ENCODE measurements at regions not wholly inside any gene's neighbourhood (a gene's known extent, or its start where the extent isn't known, plus 50 kb on each side); places are given as distances from the start of the nearest gene placed in this dataset.

DNA sequence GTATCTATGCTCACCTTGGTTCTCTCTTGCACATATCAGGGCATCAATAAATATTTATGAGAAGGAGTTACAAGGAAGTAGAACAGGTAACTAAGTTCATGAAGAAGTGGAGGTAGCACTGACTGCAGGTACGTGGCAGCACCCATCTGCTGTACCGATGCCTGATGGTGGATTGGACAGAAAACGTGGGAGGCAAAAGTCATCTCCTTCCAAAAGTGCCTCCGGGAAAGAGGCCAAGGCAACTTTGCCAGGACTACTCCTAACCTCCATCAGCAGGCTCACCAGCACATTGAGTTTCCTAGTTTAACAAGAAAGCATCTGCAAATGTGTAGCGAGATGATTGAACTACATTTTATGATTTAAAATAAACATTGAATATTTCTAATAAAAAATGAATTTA lies 248.8 kb downstream of the ANKRD7 start:
- Mint-ChIP-seq H3K4me3 (no peak overlapping the region), H3K4me1 (no peaks in the 10 kb centered on the region), H3K36me3 (no peaks in the 10 kb centered on the region), H3K27ac (no peak overlapping the region), H3K9me3 (peaks cover 5% of the 10 kb centered on the region)
- DNase-seq (ENCODE audit: low spot score in 2 of 2): no peak
- no peak for ATAC-seq

DNA sequence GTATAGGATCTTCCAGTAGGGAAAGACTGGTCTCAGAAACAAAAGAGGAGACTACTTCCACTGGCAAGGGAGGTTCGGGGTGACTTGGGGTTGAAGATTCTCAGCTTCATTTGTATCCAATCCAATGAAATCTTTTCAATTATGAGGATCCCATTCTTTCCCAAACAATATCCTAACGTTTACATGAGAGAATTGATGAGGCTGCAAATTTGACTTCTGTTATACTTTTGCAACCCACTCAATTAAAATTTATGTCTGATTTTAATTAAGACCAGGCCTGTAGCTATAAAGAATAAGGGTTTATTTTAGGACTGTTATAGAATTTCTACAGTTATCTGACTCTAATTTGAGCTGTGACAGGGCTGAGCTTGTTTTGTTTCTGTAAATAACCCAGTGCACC lies 251.5 kb downstream of the ANKRD7 start:
- Mint-ChIP-seq H3K4me1 (no peaks in the 10 kb centered on the region), H3K27ac (no peak overlapping the region), H3K36me3 (no peaks in the 10 kb centered on the region), H3K4me3 (no peak overlapping the region), H3K9me3 (peaks cover 8% of the 10 kb centered on the region)
- ATAC-seq: no peak
- no peak for DNase-seq (ENCODE audit: low spot score in 2 of 2)

DNA sequence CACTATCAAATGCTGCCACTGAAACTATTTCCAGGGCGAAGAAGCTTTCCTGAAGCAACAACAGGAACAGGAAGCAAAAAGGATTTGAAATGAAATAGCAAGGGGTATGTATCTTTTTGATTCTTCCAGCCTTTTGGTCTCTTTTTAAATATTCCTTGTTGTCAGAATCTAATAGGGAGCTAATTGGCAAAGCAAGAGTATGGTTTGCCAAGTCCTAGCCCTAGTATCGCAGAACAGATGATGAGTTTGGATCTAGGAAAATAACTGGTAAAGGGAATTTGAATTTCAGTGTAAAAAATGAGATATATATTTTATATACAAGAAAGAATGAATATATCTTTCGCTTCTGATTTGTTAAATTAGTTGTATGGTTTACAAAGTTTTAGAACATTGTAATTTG lies 252.5 kb downstream of the ANKRD7 start:
- H3K36me3 Mint-ChIP-seq: no peaks in the 10 kb centered on the region
- DNase-seq (ENCODE audit: low spot score in 2 of 2) (no peak), ATAC-seq (no peak)
- no peak overlapping the region for H3K4me3 Mint-ChIP-seq
- H3K27ac Mint-ChIP-seq: no peak overlapping the region
- H3K4me1 Mint-ChIP-seq: no peaks in the 10 kb centered on the region
- peaks cover 8% of the 10 kb centered on the region for H3K9me3 Mint-ChIP-seq

DNA sequence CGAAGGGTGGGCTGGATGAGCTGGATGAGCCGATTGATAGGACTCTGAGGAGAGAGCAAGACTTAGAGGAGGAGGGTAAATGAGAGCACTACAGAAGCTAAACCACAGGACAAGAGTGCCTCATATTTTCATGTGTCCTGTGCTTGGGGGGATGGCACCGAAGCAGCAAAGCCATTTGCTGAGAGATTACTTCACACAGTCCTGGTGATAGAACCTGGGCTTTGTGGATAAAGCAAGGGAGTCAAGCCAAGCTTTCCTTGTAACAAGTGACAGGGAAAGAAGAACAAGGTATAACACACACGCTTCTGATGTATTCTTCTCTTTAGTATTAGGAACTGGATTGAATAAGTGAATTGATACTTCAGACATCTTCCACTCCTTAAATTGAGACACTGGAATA lies 253.7 kb downstream of the ANKRD7 start:
- H3K36me3 Mint-ChIP-seq: no peaks in the 10 kb centered on the region
- H3K4me3 Mint-ChIP-seq: no peak overlapping the region
- no peak for ATAC-seq
- H3K27ac Mint-ChIP-seq: no peak overlapping the region
- no peaks in the 10 kb centered on the region for H3K4me1 Mint-ChIP-seq
- DNase-seq (ENCODE audit: low spot score in 2 of 2): no peak
- H3K9me3 Mint-ChIP-seq: peaks cover 14% of the 10 kb centered on the region

DNA sequence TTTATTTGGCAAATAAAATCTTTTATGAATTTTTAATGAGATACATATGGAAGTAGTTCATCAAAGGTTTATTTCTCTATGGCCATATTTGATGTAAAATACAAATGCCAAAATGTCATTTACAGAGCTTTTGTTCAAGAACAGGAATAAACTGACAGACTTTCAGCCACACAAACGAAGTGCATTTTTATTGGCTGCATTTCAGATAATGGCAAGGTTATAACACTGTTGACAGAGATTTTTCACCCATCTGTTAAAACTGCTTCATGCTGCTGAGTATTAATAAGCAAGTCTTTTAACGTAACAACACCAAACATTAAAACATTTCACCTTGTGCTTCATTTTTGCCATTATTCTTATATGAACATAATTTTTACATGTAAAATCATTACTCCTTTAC lies 254.4 kb downstream of the ANKRD7 start:
- peaks cover 14% of the 10 kb centered on the region for H3K9me3 Mint-ChIP-seq
- no peak overlapping the region for H3K4me3 Mint-ChIP-seq
- ATAC-seq: no peak
- H3K27ac Mint-ChIP-seq: no peak overlapping the region
- H3K36me3 Mint-ChIP-seq: no peaks in the 10 kb centered on the region
- DNase-seq (ENCODE audit: low spot score in 2 of 2): no peak
- no peaks in the 10 kb centered on the region for H3K4me1 Mint-ChIP-seq

DNA sequence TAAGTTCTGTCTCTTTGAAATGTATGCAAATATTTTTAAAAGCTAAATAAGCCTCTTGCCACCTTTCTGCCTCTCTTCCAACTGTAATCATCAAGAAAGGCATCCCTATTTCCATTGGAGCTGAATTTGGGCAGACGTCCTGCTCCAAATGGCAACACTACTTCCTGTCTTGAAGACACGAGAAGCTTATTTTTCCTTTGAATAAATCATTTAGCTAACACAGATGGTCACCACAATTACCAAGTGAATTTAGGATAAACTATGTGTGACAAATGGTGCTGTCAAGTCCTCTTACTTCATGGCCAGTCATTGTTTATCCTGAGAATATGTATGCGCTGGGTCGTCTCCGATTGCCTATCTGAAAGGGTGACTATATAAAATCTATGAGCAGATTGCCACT lies 268.0 kb downstream of the ANKRD7 start:
- ATAC-seq (no peak), DNase-seq (ENCODE audit: low spot score in 2 of 2) (no peak)
- no peaks in the 10 kb centered on the region for H3K36me3 Mint-ChIP-seq
- H3K27ac Mint-ChIP-seq: no peak overlapping the region
- H3K9me3 Mint-ChIP-seq: peaks cover 2% of the 10 kb centered on the region
- H3K4me1 Mint-ChIP-seq: no peaks in the 10 kb centered on the region
- H3K4me3 Mint-ChIP-seq: no peak overlapping the region

DNA sequence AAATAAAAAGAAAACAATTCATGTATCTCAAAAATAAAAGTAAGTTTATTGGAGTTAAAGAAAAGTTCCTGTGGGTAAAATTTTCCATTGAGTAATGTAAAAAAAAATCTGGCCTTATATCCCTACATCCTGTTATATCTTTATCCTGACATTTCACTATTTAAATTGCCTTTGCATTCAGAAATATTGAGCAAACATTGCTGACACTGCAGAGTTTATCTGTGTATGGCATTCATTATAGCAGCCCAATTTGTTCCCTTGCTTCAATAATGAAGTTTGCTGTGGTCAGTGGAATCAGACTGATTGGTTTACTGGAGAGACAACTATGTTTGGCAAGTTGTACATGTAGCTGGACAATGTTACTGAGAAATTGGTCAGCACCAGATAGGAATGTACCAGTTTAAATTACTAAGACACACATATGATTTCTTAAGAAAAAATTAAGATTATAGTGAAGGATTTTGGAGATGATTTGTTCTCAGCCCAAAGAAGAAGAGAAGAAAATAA lies 271.7 kb downstream of the ANKRD7 start:
- no peak for ATAC-seq
- H3K36me3 Mint-ChIP-seq: no peaks in the 10 kb centered on the region
- H3K4me1 Mint-ChIP-seq: no peaks in the 10 kb centered on the region
- no peaks in the 10 kb centered on the region for H3K9me3 Mint-ChIP-seq
- no peak overlapping the region for H3K27ac Mint-ChIP-seq
- no peak for DNase-seq (ENCODE audit: low spot score in 2 of 2)
- no peak overlapping the region for H3K4me3 Mint-ChIP-seq

DNA sequence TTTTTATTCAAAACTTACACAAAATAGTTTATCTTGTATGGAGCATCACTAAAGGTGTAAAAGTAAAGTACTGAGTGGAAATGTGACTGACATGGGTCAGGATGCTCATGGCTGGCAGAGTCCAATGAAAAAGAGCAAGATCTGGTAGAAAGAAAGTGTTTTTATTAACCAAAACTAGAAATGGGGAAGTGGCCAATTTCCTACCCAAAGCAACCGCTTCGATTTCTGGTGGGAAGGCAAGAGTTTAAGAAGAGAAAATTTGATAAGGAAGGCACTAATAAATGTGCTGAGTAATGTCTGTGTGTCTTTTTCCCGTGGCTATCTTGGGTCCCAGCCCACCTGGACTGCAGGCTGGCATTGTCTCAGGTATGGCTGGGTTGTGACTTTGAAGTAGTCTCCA lies 277.7 kb downstream of the ANKRD7 start:
- Mint-ChIP-seq H3K36me3 (no peaks in the 10 kb centered on the region), H3K27ac (no peak overlapping the region), H3K4me1 (no peaks in the 10 kb centered on the region), H3K4me3 (no peak overlapping the region), H3K9me3 (peaks cover 3% of the 10 kb centered on the region)
- DNase-seq (ENCODE audit: low spot score in 2 of 2) (no peak), ATAC-seq (no peak)

DNA sequence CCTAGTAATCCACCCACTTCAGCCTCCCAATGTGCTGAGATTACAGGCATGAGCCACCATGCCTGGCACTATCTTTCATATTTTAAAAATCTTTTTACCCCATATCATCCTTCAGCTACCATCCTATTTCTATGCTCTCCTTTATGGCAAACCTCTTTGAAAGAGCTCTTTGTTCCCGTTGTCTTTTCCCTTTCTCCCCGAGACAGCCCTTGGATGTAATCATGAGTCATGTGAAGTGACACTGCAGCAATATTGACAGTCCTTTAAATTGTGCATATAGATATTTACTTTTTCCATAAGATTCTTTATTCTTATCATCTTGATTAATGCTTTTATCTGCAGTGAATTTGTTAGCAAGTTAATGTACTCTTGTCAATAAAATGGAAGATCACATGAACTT lies 286.6 kb downstream of the ANKRD7 start:
- Mint-ChIP-seq H3K4me3 (no peak overlapping the region), H3K27ac (no peak overlapping the region), H3K36me3 (no peaks in the 10 kb centered on the region), H3K9me3 (peaks cover 9% of the 10 kb centered on the region), H3K4me1 (no peaks in the 10 kb centered on the region)
- DNase-seq (ENCODE audit: low spot score in 2 of 2): no peak
- ATAC-seq: no peak

DNA sequence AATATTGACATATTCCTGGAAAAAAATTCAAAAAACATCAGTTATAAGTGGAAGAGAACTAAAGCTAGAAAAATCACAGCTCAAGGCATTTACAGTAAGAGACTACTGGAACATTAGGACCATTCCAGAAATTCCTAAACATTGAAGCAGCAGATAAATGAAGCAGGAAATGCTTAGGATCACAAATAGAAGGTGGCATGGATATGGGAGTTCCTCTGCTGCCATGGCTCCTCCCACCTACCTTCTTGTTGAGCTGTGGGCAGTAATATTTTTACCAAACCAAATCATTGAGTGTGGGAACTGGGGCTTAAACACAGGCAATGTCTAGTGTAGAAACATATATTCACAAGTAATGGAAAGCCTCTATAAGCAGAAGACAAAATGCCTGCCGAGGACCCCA lies 292.8 kb downstream of the ANKRD7 start:
- DNase-seq (ENCODE audit: low spot score in 2 of 2): no peak
- no peak overlapping the region for H3K27ac Mint-ChIP-seq

DNA sequence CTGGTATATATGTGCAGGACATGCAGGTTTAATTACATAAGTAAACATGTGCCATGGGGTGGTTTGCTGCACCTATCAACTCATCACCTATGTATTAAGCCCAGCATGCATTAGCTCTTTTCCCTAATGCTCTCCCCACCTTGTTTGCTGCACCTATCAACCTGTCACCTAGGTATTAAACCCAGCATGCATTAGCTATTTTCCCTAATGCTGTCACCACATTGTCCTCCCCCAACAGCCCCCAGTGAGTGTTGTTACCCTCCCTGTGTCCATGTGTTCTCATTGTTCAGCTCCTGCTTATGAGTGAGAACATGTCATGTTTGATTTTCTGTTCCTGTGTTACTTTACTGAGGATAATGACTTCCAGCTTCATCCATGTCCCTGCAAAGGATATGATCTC lies 300.5 kb downstream of the ANKRD7 start:
- Mint-ChIP-seq H3K9me3 (peaks cover 6% of the 10 kb centered on the region), H3K4me1 (no peaks in the 10 kb centered on the region), H3K27ac (no peak overlapping the region), H3K4me3 (no peak overlapping the region), H3K36me3 (no peaks in the 10 kb centered on the region)
- ATAC-seq: no peak
- no peak for DNase-seq (ENCODE audit: low spot score in 2 of 2)

More for the DNA sequence above, 292.8 kb downstream of the ANKRD7 start:
- Mint-ChIP-seq H3K4me3 (no peak overlapping the region), H3K36me3 (no peaks in the 10 kb centered on the region), H3K4me1 (no peaks in the 10 kb centered on the region), H3K9me3 (peaks cover 10% of the 10 kb centered on the region)
- ATAC-seq: no peak

DNA sequence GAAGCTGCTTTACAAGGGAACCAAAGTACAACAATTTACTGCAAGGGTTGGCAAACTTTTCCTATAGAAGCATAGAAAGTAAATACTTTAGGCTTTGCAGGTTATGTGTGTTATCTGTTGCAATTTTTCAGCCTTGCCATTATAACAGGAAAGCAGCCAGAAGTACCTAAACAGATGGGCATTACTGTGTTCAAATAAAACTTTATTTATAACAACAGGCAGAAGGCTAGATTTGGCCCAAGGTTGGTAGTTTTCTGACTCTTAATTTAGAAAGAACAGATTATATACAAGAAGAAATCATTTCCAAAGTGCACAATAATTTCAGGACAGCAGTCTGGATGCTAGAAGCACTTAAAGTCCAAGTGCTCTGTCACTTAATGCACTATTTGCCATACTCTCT lies 307.1 kb downstream of the ANKRD7 start:
- H3K27ac Mint-ChIP-seq: no peak overlapping the region
- ATAC-seq (no peak), DNase-seq (ENCODE audit: low spot score in 2 of 2) (no peak)
- H3K9me3 Mint-ChIP-seq: peaks cover 5% of the 10 kb centered on the region
- no peaks in the 10 kb centered on the region for H3K4me1 Mint-ChIP-seq
- no peaks in the 10 kb centered on the region for H3K36me3 Mint-ChIP-seq
- no peak overlapping the region for H3K4me3 Mint-ChIP-seq

DNA sequence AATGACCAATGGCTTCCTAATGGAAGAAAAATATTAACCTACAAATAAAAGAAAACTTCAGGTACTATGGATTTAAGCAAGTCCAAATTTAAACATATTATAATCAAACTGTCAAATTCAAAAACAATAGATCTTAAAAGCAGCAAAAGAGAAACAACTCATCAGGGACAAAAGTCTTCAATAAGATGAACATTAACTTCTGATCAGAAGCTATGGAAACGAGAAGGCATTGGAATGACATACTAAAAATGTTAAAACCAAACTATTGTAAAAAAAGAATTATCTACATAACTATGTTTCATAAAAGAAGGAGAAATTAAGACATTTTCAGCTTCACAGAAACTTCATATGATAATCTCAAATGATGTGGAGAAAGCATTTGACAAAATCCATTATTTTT lies 334.7 kb downstream of the ANKRD7 start:
- DNase-seq (ENCODE audit: low spot score in 2 of 2) (no peak), ATAC-seq (no peak)
- Mint-ChIP-seq H3K4me1 (no peaks in the 10 kb centered on the region), H3K9me3 (peaks cover 10% of the 10 kb centered on the region), H3K27ac (no peak overlapping the region), H3K4me3 (no peak overlapping the region), H3K36me3 (no peaks in the 10 kb centered on the region)

DNA sequence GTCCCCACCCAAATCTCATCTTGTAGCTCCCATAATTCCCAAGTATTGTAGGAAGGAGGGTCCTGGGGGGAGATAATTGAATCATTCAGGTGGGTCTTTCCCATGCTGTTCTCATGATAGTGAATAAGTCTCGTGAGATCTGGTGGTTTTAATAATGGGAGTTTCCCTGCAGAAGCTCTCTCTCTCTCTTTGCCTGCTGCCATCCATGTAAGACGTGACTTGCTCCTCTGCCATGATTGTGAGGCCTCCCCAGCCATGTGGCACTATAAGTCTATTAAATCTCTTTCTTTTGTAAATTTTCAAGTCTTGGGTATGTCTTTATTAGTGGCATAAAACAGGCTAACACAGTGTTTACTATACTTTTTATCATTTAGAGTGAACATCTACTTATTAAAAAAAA lies 338.8 kb downstream of the ANKRD7 start:
- no peak overlapping the region for H3K4me3 Mint-ChIP-seq
- no peaks in the 10 kb centered on the region for H3K36me3 Mint-ChIP-seq
- DNase-seq (ENCODE audit: low spot score in 2 of 2): no peak
- ATAC-seq: no peak
- H3K9me3 Mint-ChIP-seq: peaks cover 9% of the 10 kb centered on the region
- H3K27ac Mint-ChIP-seq: no peak overlapping the region
- no peaks in the 10 kb centered on the region for H3K4me1 Mint-ChIP-seq

DNA sequence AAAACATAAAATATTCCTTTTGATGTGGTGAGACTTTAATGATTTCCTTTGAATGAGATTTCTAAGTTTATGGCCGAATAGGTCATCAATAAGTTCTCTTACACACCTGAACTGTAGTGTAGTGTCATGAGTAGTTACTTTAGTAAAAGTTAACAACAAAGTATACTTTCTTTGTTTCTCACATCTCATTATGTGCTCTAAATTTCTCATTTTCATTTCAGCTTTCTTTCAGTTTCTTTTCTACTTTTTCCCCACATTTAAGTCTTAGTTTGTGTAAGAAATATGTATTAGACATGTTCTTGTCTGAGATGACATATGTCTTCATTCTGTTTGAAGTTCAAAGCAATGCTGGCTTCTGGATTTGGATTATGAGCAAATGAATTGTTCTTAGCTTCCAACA lies 348.1 kb downstream of the ANKRD7 start:
- Mint-ChIP-seq H3K4me3 (no peak overlapping the region), H3K9me3 (no peaks in the 10 kb centered on the region), H3K4me1 (no peaks in the 10 kb centered on the region), H3K27ac (no peak overlapping the region), H3K36me3 (no peaks in the 10 kb centered on the region)
- DNase-seq (ENCODE audit: low spot score in 2 of 2) (no peak), ATAC-seq (no peak)

DNA sequence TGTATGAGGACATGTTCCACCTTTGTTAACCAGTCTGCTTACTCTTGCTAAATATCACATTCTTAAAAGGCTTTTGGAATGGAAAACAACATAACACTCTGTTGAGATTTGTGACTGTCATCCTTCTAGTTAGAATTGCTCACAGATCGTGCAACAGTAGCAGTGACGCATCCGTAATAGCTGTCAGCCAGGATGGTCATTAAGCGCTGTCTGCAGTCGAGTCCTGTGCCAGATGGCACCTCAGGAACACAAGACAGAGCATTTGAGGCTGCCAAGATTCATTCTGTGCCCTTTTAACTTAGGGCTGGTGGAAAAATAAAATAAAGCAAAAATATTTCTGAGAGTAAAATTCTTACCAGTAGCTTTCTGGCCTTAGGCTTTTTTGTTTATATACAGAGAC lies 348.6 kb downstream of the ANKRD7 start:
- Mint-ChIP-seq H3K4me1 (no peaks in the 10 kb centered on the region), H3K9me3 (no peaks in the 10 kb centered on the region), H3K27ac (no peak overlapping the region), H3K36me3 (no peaks in the 10 kb centered on the region), H3K4me3 (no peak overlapping the region)
- no peak for DNase-seq (ENCODE audit: low spot score in 2 of 2)
- ATAC-seq: no peak

DNA sequence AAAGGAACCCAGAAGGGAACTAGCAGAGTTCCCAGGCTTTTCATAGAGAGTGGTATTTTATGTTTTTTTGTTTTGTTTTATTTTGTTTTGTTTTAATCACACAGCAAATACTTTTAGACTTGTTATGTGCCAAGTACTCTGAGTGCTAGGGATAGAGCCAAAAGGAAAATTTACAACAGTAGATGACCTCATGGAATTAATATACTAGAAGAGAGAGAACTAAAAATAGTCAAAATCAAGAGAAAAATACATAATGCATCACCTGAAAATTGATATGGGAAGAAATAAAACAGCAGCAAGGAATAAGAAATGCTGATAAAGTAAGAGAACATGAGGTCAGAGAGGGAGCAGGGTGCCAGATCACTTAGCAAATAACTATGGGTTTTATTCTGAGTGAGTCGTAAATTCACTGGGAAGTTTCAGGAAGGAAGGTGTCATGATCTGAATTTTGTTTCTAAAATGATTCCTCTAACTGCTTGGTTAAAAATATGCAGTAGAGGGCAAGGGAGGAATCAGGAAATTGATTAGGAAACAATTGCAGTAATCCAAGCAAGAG lies 351.0 kb downstream of the ANKRD7 start:
- H3K36me3 Mint-ChIP-seq: no peaks in the 10 kb centered on the region
- DNase-seq (ENCODE audit: low spot score in 2 of 2) (no peak), ATAC-seq (no peak)
- no peaks in the 10 kb centered on the region for H3K9me3 Mint-ChIP-seq
- H3K27ac Mint-ChIP-seq: no peak overlapping the region
- H3K4me1 Mint-ChIP-seq: no peaks in the 10 kb centered on the region
- H3K4me3 Mint-ChIP-seq: no peak overlapping the region
